GM21737 (cell line): ENCODE measurements at regions not wholly inside any gene's neighbourhood (a gene's known extent, or its start where the extent isn't known, plus 50 kb on each side); places are given as distances from the start of the nearest gene placed in this dataset.
"Not testable (repeated sequence)": the region's sequence is repeated elsewhere in the genome, so short reads cannot be mapped to it uniquely, and the experiment has no call there.

Source experiments
- ATAC-seq: cut with Tn5 transposase; IDR thresholded peaks from one replicate; pipeline ENCODE4 v1.9.1; 2021; ENCODE audit warnings: mild to moderate bottlenecking, moderate library complexity; ENCODE audit not compliant: unreplicated experiment

DNA sequence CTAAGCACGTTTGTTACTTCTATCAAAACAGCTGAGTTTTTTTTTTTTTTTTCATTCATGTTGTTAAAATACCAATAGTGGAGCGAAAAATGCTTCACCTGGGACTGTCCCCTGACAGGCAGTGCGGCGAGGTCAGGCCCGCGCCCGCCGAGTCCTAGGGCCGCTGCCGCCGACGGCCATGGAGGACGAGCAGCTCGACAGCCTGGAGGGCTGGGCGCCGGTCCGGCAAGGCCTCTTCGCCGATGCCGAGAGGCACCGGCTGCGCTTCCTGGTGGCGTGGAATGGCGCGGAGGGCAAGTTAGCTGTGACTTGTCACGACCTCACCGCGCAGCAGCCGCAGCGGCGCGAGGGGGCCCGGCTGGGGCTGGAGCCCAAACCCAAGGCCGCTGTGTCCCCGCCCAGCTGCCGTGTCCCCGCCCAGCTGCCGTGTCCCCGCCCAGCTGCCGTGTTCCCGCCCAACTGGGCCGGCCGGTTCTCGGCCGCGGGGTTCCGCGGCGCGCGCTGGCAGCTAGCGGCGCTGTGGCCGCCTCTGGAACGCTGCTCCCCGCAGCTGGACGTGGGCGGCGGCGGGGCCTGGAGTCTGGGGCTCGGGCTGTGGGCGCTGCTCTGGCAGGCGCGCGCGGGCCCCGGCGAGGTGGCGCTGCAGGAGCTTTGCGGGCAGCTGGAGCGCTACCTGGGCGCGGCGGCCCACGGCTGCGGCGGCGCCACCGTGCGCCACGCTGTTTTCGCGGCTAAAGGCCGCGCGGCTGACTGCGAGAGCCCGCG lies 56.7 kb upstream of the GOLGA8R start:
- peak; percentile 87 for ATAC-seq

GRCh38 chr15:30471366-30471749 lies 57.3 kb upstream of the GOLGA8R start:
- ATAC-seq = not testable (repeated sequence)

DNA sequence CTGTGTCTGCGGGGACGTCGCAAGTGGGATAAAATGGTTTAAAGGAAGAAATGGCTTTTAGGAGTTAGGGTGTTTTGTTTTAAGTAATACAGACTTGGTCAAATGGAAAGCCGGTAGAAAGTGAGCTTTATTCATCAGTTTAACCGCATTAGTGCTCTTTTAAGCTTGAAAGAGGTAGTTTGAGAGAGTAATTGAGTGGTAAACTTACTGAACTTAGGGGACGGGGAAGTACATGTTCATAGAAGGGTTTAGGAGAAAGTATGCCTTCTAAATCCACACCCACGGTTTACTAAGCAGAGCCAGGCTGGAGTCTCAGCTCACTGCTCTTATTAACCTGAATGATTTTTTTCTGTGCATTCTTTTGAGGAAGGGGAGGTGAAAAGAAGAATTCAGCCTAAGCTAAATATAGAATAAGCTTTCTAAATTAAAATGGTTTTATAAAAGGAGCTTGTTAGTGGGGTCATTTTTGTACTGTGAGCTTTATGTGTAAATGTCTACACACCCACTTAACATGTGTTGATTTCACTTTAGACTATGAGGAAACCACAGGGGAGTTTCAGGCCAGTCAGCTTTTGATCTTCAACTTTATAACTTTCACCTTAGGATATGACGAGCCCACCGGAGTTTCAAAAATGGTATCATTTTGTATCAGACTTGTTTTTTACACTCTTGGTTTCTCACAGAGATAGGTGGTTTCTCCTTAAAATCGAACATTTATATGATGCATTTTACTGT lies 57.9 kb upstream of the GOLGA8R start:
- ATAC-seq = not testable (repeated sequence)

DNA sequence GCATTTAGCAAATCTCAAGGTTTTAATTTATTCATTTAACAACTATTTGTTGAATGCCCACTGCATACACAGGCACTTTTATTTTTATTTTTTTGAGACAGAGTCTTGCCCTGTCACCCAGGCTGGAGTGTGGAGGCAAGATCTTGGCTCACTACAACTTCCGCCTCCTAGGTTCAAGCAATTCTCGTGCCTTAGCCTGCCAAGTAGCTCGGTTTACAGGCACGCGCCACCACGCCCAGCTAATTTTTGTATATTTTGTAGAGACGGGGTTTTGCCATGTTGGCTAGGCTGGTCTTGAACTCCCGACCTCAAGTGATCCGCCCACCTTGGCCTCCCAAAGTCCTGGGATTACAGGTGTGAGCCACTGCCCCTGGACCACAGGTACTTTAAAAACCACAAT lies 67.0 kb upstream of the GOLGA8Q start:
- not testable (repeated sequence) for ATAC-seq

DNA sequence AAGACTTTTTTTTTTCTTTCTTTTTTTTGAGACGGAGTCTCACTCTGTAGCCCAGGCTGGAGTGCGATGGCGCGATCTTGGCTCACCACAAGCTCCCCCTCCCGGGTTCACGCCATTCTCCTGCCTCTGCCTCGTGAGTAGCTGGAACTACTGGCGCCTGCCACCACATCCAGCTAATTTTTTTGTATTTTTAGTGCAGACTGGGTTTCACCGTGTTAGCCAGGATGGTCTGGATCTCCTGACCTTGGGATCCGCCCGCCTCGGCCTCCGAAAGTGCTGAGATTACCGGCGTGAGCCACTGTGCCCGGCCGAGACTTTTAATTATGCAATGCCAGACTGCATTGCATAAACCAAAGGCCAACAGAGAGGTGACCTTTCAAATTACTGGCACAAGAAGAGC lies 62.6 kb upstream of the GOLGA8Q start:
- not testable (repeated sequence) for ATAC-seq

DNA sequence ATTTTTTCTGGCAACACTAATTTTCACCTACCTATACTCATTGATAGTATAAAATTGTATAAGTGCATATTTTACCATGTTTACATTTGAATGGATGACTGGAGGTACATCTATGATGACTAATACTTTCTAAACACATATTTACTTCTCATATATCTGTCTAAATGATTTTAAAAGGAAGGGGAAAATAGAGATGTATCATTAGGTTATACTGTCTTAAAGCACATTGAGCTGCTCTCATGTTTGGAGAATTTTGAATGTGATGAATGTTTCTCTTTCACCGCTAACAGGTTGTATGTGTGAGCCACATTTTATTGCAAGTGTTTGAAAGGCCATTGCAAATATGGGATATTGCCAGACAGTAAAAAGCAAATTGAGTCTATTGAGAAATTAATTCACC lies 61.5 kb upstream of the GOLGA8Q start:
- not testable (repeated sequence) for ATAC-seq

GRCh38 chr15:30493947-30494346 lies 57.9 kb upstream of the GOLGA8Q start:
- ATAC-seq = not testable (repeated sequence)

DNA sequence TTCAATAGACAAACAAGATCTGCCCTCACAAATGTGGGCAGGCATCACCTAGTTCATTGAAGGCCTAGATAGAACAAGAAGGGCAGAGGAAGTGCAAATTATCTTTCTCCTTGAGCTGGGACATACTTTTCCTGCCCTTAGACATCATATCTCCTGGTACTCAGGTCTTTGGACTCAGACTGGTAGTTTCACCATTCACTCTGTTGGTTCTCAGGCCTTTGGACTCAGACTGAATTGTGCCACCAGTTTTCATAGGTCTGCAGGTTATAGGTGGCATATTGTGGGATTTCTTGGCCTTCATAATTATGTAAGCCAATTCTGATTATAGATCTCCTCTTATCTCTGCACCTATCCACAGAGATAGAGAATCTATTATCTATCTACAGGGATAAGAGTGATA lies 54.6 kb upstream of the GOLGA8Q start:
- ATAC-seq = not testable (repeated sequence)

GRCh38 chr15:30499233-30499632 lies 52.6 kb upstream of the GOLGA8Q start:
- not testable (repeated sequence) for ATAC-seq

DNA sequence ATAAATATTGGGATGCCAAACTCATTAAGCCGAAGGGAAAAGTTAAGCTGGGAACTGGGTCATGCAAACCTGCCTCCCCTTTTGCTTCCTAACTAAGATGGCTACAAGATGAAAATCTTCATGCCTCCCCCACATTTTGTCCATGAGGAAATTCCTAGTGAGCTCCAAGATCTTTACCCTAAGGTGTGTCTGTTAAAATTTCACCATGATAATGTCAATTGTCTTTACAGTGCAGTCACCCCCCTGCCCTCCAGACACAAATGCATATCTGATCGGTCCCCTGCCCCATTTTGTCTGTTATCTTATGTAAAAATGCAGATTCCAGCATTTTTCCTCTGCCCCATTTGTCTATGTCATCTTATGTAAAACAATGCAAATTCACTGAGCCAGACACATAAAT lies 51.3 kb upstream of the GOLGA8Q start:
- not testable (repeated sequence) for ATAC-seq
